HEK293 (cell line): ENCODE measurements at regions not wholly inside any gene's neighbourhood (a gene's known extent, or its start where the extent isn't known, plus 50 kb on each side); places are given as distances from the start of the nearest gene placed in this dataset.

Experiments used
- CTCF ChIA-PET: fragments of 350-600 bp; formaldehyde crosslinking; extraction: SDS; loops from one replicate; lab custom pipeline; 2021; ENCODE audit warnings: antibody characterized with exemption; lab: Yijun Ruan, JAX
- POLR2A ChIA-PET: fragments of 300-600 bp; formaldehyde crosslinking; extraction: SDS; loops from one replicate; lab custom pipeline; 2020; ENCODE audit warnings: antibody characterized with exemption, inconsistent platforms; lab: Yijun Ruan, JAX
- H3K27ac ChIP-seq: fragments of 200-500 bp; sonication (Bioruptor generic); 2 replicates; pipeline ENCODE4 v1.5.1; 2014; ENCODE audit warnings: low read depth, low read length, control low read depth, inconsistent platforms; ENCODE audit errors: extremely low read depth
- H3K36me3 ChIP-seq, 2 experiments: fragments of 200-500 bp in 1 of 2; sonication (Bioruptor generic) in 1 of 2; 1 replicate in 1 of 2; 2 replicates in 1 of 2; pipeline ENCODE4 v1.5.1; 2014 to 2017; ENCODE audit warnings: inconsistent platforms in 2 of 2, low read length in 2 of 2; ENCODE audit not compliant: control insufficient read depth in 2 of 2, insufficient read depth in 1 of 2
- H3K4me1 ChIP-seq: fragments of 200-500 bp; sonication (Bioruptor generic); 2 replicates; pipeline ENCODE4 v1.5.1; 2014; ENCODE audit warnings: mild to moderate bottlenecking, low read length, inconsistent platforms; ENCODE audit not compliant: control insufficient read depth, insufficient read depth
- H3K4me3 ChIP-seq: 2 replicates; pipeline ENCODE4 v1.5.1; 2011; ENCODE audit warnings: low read depth, mild to moderate bottlenecking, control low read depth, low read length, moderate library complexity
- H3K9me3 ChIP-seq: fragments of 200-500 bp; sonication (Bioruptor generic); 2 replicates; pipeline ENCODE4 v1.5.1; 2014; ENCODE audit warnings: low read depth, low read length, inconsistent platforms; ENCODE audit not compliant: control insufficient read depth, insufficient read depth
- ZIC2 ChIP-seq: fragments of 450-650 bp; formaldehyde crosslinking; IDR thresholded peaks from 2 replicates; pipeline ENCODE4 v1.5.1; 2016; ENCODE audit warnings: missing biosample characterization, missing genetic modification characterization
- ZNF335 ChIP-seq: fragments of 450-650 bp; formaldehyde crosslinking; conservative IDR thresholded peaks from 2 replicates; pipeline ENCODE4 v1.5.1; 2016; ENCODE audit warnings: missing biosample characterization, missing genetic modification characterization
- ZNF341 ChIP-seq: fragments of 450-650 bp; formaldehyde crosslinking; IDR thresholded peaks from 2 replicates; pipeline ENCODE4; 2016; ENCODE audit warnings: low read depth, missing biosample characterization, missing genetic modification characterization
- ZNF571 ChIP-seq: fragments of 450-650 bp; formaldehyde crosslinking; IDR thresholded peaks from 2 replicates; pipeline ENCODE4 v1.5.0; 2017; ENCODE audit warnings: missing biosample characterization, missing genetic modification characterization
- ZNF623 ChIP-seq: fragments of 450-650 bp; formaldehyde crosslinking; IDR thresholded peaks from 2 replicates; pipeline ENCODE4 v1.5.1; 2016; ENCODE audit warnings: missing biosample characterization, missing genetic modification characterization
- ZSCAN23 ChIP-seq: fragments of 450-650 bp; formaldehyde crosslinking; IDR thresholded peaks from 2 replicates; pipeline ENCODE4 v1.5.1; 2016; ENCODE audit warnings: missing biosample characterization, missing genetic modification characterization
- TF ChIP-seq, protein P1 (sequence below): fragments of 450-650 bp; formaldehyde crosslinking; IDR thresholded peaks from 2 replicates; pipeline ENCODE4 v1.5.1; 2017; ENCODE audit warnings: missing biosample characterization, missing genetic modification characterization
- TF ChIP-seq, protein P2 (sequence below): fragments of 450-650 bp; formaldehyde crosslinking; IDR thresholded peaks from 2 replicates; pipeline ENCODE4 v1.5.1; 2016; ENCODE audit warnings: missing biosample characterization, missing genetic modification characterization
- TF ChIP-seq, protein P3 (sequence below): fragments of 450-650 bp; formaldehyde crosslinking; IDR thresholded peaks from 2 replicates; pipeline ENCODE4 v1.5.1; 2017; ENCODE audit warnings: missing biosample characterization, missing genetic modification characterization
- TF ChIP-seq, protein P4 (sequence below): fragments of 450-650 bp; formaldehyde crosslinking; IDR thresholded peaks from 2 replicates; pipeline ENCODE4 v1.5.0; 2017; ENCODE audit warnings: missing biosample characterization, missing genetic modification characterization, borderline replicate concordance
- TF ChIP-seq, protein P5 (sequence below): fragments of 450-650 bp; formaldehyde crosslinking; IDR thresholded peaks from 2 replicates; pipeline ENCODE4 v1.5.1; 2016; ENCODE audit warnings: missing biosample characterization, missing genetic modification characterization

DNA sequence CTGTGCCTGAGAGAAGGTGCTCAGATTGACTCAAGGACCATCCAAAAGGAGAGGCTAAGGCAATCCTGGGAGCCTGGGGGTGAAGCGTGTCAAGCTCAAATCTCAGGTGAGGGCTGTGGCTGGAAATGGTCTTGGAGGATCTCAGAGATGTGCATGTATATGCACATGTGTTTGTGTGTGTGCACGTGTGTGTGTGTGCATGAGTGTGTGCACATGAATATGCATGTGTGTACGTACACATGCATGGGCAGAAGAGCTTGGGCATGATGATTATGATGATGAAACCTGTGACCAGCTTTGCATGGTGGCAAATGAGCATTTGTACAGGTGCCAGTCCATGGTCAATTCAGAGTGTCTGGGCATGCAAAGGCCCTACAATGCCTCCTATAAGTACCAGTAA lies 326.6 kb downstream of the CXCL12 start:
- POLR2A ChIA-PET: no interaction called here
- no peaks in the 10 kb centered on the region for H3K36me3 ChIP-seq
- CTCF ChIA-PET: no interaction called here
- no peak overlapping the region for H3K4me3 ChIP-seq
- no peak overlapping the region for H3K27ac ChIP-seq
- H3K4me1 ChIP-seq: no peaks in the 10 kb centered on the region
- H3K9me3 ChIP-seq: no peaks in the 10 kb centered on the region
- TF ChIP-seq, protein P1, sequence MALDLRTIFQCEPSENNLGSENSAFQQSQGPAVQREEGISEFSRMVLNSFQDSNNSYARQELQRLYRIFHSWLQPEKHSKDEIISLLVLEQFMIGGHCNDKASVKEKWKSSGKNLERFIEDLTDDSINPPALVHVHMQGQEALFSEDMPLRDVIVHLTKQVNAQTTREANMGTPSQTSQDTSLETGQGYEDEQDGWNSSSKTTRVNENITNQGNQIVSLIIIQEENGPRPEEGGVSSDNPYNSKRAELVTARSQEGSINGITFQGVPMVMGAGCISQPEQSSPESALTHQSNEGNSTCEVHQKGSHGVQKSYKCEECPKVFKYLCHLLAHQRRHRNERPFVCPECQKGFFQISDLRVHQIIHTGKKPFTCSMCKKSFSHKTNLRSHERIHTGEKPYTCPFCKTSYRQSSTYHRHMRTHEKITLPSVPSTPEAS (tag by site-specific recombination): peak; percentile 45; the same call in 1 of the 2 replicates
- no peak for TF ChIP-seq ZNF571 (tag by site-specific recombination)

DNA sequence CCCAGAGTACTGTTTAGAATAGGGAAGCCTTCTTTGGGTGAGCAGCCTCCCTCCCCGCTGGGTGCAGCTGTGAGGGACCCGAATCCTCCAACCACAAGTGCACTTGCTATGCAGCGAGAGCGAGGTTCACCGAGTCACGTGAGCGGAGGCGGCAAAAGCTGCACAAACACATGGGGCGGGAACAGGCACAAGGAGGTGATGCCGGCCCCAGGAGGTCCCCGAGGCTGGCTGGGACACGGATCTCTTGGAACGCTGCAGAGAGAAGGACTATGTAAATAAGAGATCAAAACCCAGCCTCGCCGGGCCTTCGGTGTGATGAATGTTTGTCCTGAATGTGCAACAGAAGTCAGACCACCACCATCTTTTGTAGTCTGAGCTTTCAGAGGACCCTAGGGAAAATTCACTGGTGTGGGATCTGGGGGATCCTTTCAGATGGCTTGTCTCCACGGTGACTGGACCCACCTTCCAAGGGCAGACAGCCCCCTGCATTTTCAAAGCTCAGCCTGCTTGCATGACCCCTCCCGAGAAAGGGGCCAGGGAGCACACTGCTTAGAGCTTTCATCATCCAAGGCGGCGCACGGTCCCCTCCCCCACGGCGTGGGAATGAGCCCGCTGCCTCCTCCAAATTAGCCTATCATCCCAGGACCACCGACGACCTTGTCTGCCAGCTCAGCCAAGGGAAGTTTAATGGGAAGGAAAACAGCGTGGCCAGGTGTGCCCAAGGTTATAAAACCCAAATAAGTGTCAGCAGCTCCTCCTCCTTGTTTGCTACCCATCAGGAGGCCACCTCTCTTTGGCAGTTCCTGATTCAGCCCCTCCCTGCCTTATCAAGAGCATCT lies 327.7 kb downstream of the CXCL12 start:
- no peaks in the 10 kb centered on the region for H3K36me3 ChIP-seq
- TF ChIP-seq, protein P2, sequence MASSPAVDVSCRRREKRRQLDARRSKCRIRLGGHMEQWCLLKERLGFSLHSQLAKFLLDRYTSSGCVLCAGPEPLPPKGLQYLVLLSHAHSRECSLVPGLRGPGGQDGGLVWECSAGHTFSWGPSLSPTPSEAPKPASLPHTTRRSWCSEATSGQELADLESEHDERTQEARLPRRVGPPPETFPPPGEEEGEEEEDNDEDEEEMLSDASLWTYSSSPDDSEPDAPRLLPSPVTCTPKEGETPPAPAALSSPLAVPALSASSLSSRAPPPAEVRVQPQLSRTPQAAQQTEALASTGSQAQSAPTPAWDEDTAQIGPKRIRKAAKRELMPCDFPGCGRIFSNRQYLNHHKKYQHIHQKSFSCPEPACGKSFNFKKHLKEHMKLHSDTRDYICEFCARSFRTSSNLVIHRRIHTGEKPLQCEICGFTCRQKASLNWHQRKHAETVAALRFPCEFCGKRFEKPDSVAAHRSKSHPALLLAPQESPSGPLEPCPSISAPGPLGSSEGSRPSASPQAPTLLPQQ: no peak
- TF ChIP-seq, protein P3, sequence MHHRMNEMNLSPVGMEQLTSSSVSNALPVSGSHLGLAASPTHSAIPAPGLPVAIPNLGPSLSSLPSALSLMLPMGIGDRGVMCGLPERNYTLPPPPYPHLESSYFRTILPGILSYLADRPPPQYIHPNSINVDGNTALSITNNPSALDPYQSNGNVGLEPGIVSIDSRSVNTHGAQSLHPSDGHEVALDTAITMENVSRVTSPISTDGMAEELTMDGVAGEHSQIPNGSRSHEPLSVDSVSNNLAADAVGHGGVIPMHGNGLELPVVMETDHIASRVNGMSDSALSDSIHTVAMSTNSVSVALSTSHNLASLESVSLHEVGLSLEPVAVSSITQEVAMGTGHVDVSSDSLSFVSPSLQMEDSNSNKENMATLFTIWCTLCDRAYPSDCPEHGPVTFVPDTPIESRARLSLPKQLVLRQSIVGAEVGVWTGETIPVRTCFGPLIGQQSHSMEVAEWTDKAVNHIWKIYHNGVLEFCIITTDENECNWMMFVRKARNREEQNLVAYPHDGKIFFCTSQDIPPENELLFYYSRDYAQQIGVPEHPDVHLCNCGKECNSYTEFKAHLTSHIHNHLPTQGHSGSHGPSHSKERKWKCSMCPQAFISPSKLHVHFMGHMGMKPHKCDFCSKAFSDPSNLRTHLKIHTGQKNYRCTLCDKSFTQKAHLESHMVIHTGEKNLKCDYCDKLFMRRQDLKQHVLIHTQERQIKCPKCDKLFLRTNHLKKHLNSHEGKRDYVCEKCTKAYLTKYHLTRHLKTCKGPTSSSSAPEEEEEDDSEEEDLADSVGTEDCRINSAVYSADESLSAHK (tag by site-specific recombination): no peak
- 0 out of 2 replicates have a peak, but pooled peaks have one; percentile 6 for TF ChIP-seq ZIC2 (tag by site-specific recombination)
- no peak for TF ChIP-seq ZSCAN23
- TF ChIP-seq, protein P4, sequence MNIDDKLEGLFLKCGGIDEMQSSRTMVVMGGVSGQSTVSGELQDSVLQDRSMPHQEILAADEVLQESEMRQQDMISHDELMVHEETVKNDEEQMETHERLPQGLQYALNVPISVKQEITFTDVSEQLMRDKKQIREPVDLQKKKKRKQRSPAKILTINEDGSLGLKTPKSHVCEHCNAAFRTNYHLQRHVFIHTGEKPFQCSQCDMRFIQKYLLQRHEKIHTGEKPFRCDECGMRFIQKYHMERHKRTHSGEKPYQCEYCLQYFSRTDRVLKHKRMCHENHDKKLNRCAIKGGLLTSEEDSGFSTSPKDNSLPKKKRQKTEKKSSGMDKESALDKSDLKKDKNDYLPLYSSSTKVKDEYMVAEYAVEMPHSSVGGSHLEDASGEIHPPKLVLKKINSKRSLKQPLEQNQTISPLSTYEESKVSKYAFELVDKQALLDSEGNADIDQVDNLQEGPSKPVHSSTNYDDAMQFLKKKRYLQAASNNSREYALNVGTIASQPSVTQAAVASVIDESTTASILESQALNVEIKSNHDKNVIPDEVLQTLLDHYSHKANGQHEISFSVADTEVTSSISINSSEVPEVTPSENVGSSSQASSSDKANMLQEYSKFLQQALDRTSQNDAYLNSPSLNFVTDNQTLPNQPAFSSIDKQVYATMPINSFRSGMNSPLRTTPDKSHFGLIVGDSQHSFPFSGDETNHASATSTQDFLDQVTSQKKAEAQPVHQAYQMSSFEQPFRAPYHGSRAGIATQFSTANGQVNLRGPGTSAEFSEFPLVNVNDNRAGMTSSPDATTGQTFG (tag by site-specific recombination): no peak
- TF ChIP-seq, protein P5, sequence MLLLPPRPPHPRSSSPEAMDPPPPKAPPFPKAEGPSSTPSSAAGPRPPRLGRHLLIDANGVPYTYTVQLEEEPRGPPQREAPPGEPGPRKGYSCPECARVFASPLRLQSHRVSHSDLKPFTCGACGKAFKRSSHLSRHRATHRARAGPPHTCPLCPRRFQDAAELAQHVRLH: no peak
- TF ChIP-seq ZNF335 (tag by site-specific recombination): no peak
- CTCF ChIA-PET: no interaction called here
- POLR2A ChIA-PET: no interaction called here
- no peaks in the 10 kb centered on the region for H3K4me1 ChIP-seq
- no peaks in the 10 kb centered on the region for H3K9me3 ChIP-seq
- H3K4me3 ChIP-seq: no peak overlapping the region
- no peak overlapping the region for H3K27ac ChIP-seq

DNA sequence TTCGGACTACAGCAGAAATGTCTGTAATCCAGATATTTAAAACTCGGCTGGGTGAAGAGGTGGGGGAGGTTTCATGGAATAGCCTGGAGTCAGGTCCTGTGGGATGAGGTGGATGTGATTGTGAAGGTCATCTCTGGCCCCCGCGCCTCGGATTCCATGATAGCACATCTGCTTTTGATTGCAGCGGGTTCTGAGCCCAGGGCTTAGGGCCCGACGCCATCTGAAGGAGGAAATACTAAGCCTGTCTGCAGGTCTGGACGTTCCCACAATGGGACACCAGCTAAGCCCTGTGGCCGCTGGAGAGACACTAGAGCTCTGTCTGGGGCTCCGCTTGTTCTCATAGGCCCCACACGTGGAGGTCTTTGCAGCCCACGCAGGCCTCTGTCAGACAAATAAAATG lies 328.7 kb downstream of the CXCL12 start:
- ChIA-PET CTCF (no interaction called here), POLR2A (no interaction called here)
- no peaks in the 10 kb centered on the region for H3K9me3 ChIP-seq
- H3K27ac ChIP-seq: no peak overlapping the region
- peaks cover 8% of the 10 kb centered on the region for H3K4me1 ChIP-seq
- H3K36me3 ChIP-seq: no peaks in the 10 kb centered on the region
- no peak for TF ChIP-seq ZNF623 (tag by site-specific recombination)
- TF ChIP-seq ZNF341 (tag by site-specific recombination): peak; percentile 51
- H3K4me3 ChIP-seq: no peak overlapping the region
